NCI-H748 treated with DMSO at 0.1 percent for 48 hours (cell line): ENCODE measurements at regions not wholly inside any gene's neighbourhood (a gene's known extent, or its start where the extent isn't known, plus 50 kb on each side); places are given as distances from the start of the nearest gene placed in this dataset.

Source experiments
- DNase-seq: peaks from one replicate; lab custom pipeline; 2025; lab: John Stamatoyannopoulos, UW

- no peak for DNase-seq
Measured at GRCh38 chr20:60959971-60960370, 292.1 kb upstream of the CDH4 start.

GRCh38 chr20:60960500-60960899 is 291.6 kb upstream of the CDH4 start:
- no peak for DNase-seq

- DNase-seq: no peak
Measured at GRCh38 chr20:60961551-60961950, 290.5 kb upstream of the CDH4 start.

GRCh38 chr20:60962367-60963045 is 289.6 kb upstream of the CDH4 start:
- no peak for DNase-seq

GRCh38 chr20:60963146-60963545 is 288.9 kb upstream of the CDH4 start:
- DNase-seq: no peak

GRCh38 chr20:60964911-60965310 is 287.1 kb upstream of the CDH4 start:
- DNase-seq: no peak

- no peak for DNase-seq
Measured at GRCh38 chr20:60966031-60966430, 286.0 kb upstream of the CDH4 start.

- DNase-seq: no peak
Measured at GRCh38 chr20:60966766-60967165, 285.3 kb upstream of the CDH4 start.

GRCh38 chr20:60967431-60968316 is 284.4 kb upstream of the CDH4 start:
- no peak for DNase-seq

GRCh38 chr20:60968853-60969720 is 283.0 kb upstream of the CDH4 start:
- no peak for DNase-seq

GRCh38 chr20:60970601-60971000 is 281.5 kb upstream of the CDH4 start:
- DNase-seq: no peak

- no peak for DNase-seq
Measured at GRCh38 chr20:60974022-60974421, 278.0 kb upstream of the CDH4 start.

GRCh38 chr20:60974441-60974945 is 277.6 kb upstream of the CDH4 start:
- DNase-seq: no peak

- DNase-seq: no peak
Measured at GRCh38 chr20:60976139-60976538, 275.9 kb upstream of the CDH4 start.

- no peak for DNase-seq
Measured at GRCh38 chr20:60976913-60977312, 275.1 kb upstream of the CDH4 start.

GRCh38 chr20:60977901-60978300 is 274.2 kb upstream of the CDH4 start:
- no peak for DNase-seq

- peak; percentile 75 for DNase-seq
Measured at GRCh38 chr20:60984666-60985065, 267.4 kb upstream of the CDH4 start.

GRCh38 chr20:60986506-60987156 is 265.4 kb upstream of the CDH4 start:
- no peak for DNase-seq

- no peak for DNase-seq
Measured at GRCh38 chr20:60990061-60990460, 262.0 kb upstream of the CDH4 start.

- DNase-seq: no peak
Measured at GRCh38 chr20:60990643-60991042, 261.4 kb upstream of the CDH4 start.

- DNase-seq: no peak
Measured at GRCh38 chr20:60993433-60994044, 258.5 kb upstream of the CDH4 start.
